HG03280 (cell line): ENCODE measurements at regions not wholly inside any gene's neighbourhood (a gene's known extent, or its start where the extent isn't known, plus 50 kb on each side); places are given as distances from the start of the nearest gene placed in this dataset.

Experiments used
- ATAC-seq: cut with Tn5 transposase; IDR thresholded peaks from one replicate; pipeline ENCODE4 v1.9.1; 2021; ENCODE audit warnings: mild to moderate bottlenecking, moderate library complexity; ENCODE audit not compliant: unreplicated experiment

- ATAC-seq, result no peak
Observed at GRCh38 chr4:96744676-96745075, 904.8 kb downstream of the PDHA2 start.

- no peak for ATAC-seq
Observed at GRCh38 chr4:96753216-96753615, 913.3 kb downstream of the PDHA2 start.

GRCh38 chr4:96755569-96756484 is 915.9 kb downstream of the PDHA2 start:
- no peak for ATAC-seq

- ATAC-seq, result no peak
Observed at GRCh38 chr4:96756584-96756983, 916.7 kb downstream of the PDHA2 start.

GRCh38 chr4:96763546-96763945 is 923.7 kb downstream of the PDHA2 start:
- no peak for ATAC-seq

GRCh38 chr4:96766359-96766758 is 926.5 kb downstream of the PDHA2 start:
- no peak for ATAC-seq

- no peak for ATAC-seq
Observed at GRCh38 chr4:96767815-96768480, 928.1 kb downstream of the PDHA2 start.

GRCh38 chr4:96775501-96775900 is 935.6 kb downstream of the PDHA2 start:
- ATAC-seq, result no peak

GRCh38 chr4:96776920-96777527 is 937.1 kb downstream of the PDHA2 start:
- ATAC-seq, result no peak

- ATAC-seq, result no peak
Observed at GRCh38 chr4:96784336-96784735, 944.4 kb downstream of the PDHA2 start.

GRCh38 chr4:96786306-96786705 is 946.4 kb downstream of the PDHA2 start:
- ATAC-seq, result no peak

GRCh38 chr4:96787766-96788165 is 947.9 kb downstream of the PDHA2 start:
- no peak for ATAC-seq

- no peak for ATAC-seq
Observed at GRCh38 chr4:96809563-96809962, 969.7 kb downstream of the PDHA2 start.

GRCh38 chr4:96827086-96827485 is 987.2 kb downstream of the PDHA2 start:
- no peak for ATAC-seq

- no peak for ATAC-seq
Observed at GRCh38 chr4:96833831-96834230, 993.9 kb downstream of the PDHA2 start.

GRCh38 chr4:96835991-96836390 is 996.1 kb downstream of the PDHA2 start:
- ATAC-seq, result no peak

- no peak for ATAC-seq
Observed at GRCh38 chr4:96839441-96839840, 999.5 kb downstream of the PDHA2 start.

- no peak for ATAC-seq
Observed at GRCh38 chr4:96841801-96842200, 1001.9 kb downstream of the PDHA2 start.

- no peak for ATAC-seq
Observed at GRCh38 chr4:96844858-96845490, 1005.1 kb downstream of the PDHA2 start.

GRCh38 chr4:96845819-96846218 is 1005.9 kb downstream of the PDHA2 start:
- no peak for ATAC-seq

GRCh38 chr4:96874657-96875056 is 1034.8 kb downstream of the PDHA2 start:
- ATAC-seq, result no peak
